Activated naive CD4-positive, alpha-beta T cell treated with Interleukin-2 at 50 U/mL for 16 hours (primary cell): ENCODE measurements at regions not wholly inside any gene's neighbourhood (a gene's known extent, or its start where the extent isn't known, plus 50 kb on each side); places are given as distances from the start of the nearest gene placed in this dataset.

Experiments
- DNase-seq: peaks from one replicate; pipeline ENCODE4 v3.0.0-alpha.2; 2020

- no peak for DNase-seq
Observed at GRCh38 chr16:86202267-86202666, 303.3 kb downstream of the IRF8 start.

GRCh38 chr16:86202760-86203426, 303.9 kb downstream of the IRF8 start:
- DNase-seq: no peak

GRCh38 chr16:86203557-86204275, 304.8 kb downstream of the IRF8 start:
- no peak for DNase-seq

- DNase-seq: no peak
Observed at GRCh38 chr16:86205521-86206245, 304.6 kb upstream of the FOXF1 start.

GRCh38 chr16:86207350-86207749, 303.0 kb upstream of the FOXF1 start:
- no peak for DNase-seq

GRCh38 chr16:86209202-86209601, 301.1 kb upstream of the FOXF1 start:
- no peak for DNase-seq

GRCh38 chr16:86210403-86211193, 299.7 kb upstream of the FOXF1 start:
- DNase-seq: no peak

GRCh38 chr16:86211265-86211664, 299.1 kb upstream of the FOXF1 start:
- no peak for DNase-seq

- DNase-seq: no peak
Observed at GRCh38 chr16:86211800-86212199, 298.5 kb upstream of the FOXF1 start.

GRCh38 chr16:86212706-86213436, 297.5 kb upstream of the FOXF1 start:
- DNase-seq: no peak

- no peak for DNase-seq
Observed at GRCh38 chr16:86213437-86214205, 296.7 kb upstream of the FOXF1 start.

GRCh38 chr16:86214326-86215232, 295.7 kb upstream of the FOXF1 start:
- no peak for DNase-seq

- no peak for DNase-seq
Observed at GRCh38 chr16:86215233-86215978, 294.9 kb upstream of the FOXF1 start.

- DNase-seq: no peak
Observed at GRCh38 chr16:86215979-86216585, 294.2 kb upstream of the FOXF1 start.

GRCh38 chr16:86216591-86216990, 293.7 kb upstream of the FOXF1 start:
- DNase-seq: no peak

- DNase-seq: no peak
Observed at GRCh38 chr16:86217001-86217890, 293.1 kb upstream of the FOXF1 start.

GRCh38 chr16:86217891-86218270, 292.4 kb upstream of the FOXF1 start:
- no peak for DNase-seq

GRCh38 chr16:86218479-86219170, 291.7 kb upstream of the FOXF1 start:
- DNase-seq: no peak
